DLD1 (cell line): ENCODE measurements at regions not wholly inside any gene's neighbourhood (a gene's known extent, or its start where the extent isn't known, plus 50 kb on each side); places are given as distances from the start of the nearest gene placed in this dataset.

ENCODE experiments used
- in situ Hi-C: cut with HindIII; loops from 2 replicates; pipeline ENCODE4 v1.10.0; 2017; ENCODE audit warnings: low sequenced_read_pairs

DNA sequence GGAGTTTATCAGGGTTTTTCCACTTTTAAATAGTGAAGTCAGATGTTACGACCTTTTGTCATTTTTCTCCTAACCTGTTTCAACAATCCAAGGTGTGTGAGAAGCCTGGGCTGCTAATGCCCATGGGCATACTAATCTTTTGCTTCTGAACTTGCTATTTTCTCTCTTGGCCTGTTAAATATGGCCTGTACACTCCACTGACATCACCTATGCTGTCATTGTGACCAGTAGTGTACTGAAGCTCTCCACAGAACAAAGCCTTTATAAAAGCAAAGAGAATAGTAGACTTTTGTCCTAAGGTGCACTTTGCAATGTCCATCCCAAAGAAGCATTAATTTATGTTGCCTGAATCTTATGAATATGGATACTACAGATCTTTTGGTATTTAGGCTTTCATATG, 1490.5 kb downstream of the STIM2 start:
- in situ Hi-C loops, result no loop called here

DNA sequence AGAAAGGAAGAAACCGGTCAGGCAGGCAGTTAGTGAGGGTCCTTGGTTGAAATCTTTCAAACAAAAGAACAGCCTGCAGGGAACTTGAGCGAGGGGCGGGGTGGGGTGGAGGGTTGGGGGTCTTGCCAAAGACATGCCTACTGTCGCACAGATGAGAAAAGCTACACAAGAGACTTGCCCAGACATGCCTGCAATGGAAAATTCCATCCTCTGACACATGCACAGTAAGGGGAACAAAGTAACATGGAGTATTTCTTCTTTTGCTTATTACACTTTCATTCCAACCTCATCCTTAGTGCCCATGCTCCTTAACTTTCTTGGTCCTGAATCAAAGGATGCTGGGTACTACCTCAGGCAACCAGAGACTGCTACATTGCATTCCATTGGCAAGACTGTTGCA, 1491.2 kb downstream of the STIM2 start:
- in situ Hi-C loops, result no loop called here

DNA sequence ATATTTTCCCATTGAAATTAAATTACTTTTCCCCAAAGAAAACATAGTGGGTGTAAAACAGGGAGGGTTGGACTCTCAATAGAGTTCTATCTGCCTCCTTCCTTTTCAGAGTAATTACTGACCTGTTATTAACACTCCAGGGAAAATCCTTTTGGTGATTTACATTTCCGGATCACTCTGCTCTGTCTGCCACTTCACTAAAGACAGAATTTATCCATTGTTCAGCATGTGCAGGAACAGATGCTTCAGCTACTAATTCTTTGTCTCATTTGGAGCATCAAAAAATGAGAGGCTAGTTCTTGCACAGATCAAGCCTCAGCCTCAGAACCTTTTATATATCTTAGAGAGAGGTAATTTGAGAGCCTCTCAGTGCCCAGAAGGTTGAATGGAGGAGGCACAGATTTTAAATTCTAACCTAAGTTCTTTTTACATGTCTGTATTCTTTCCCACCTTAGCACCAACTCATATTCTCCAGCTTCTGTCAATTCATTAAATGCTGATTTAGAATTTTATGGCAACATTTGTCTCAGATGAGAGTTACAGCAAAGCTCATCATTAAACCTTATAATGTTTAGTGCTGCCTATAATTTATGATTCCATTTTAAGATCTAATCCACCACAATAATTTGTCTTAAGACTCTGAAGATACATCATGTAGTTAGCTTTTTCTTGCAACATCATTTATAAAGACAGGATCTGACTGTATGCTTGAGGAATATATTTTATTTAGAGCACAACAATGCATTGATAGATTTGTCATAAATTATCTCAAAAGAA, 1494.4 kb downstream of the STIM2 start:
- in situ Hi-C loops, result no loop called here

DNA sequence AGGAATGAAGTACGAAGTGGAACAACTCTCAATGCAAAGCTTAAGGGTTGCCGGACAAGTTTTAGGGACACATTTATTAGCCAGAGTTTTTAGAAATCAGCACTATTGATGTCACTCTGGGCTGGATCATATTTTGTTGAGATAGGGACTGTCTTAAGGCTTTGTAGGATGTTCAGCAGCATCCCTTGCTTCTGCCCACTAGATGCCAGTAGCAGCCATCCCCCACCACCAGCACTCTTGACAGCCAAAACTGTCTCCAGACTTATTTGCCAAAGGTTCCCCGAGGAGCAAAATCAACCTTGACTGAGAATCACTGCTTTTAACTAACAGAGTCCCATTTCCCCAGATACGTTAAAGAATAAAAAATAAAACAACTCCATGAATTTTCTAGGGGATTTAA, 1497.3 kb downstream of the STIM2 start:
- in situ Hi-C loops, result no loop called here

DNA sequence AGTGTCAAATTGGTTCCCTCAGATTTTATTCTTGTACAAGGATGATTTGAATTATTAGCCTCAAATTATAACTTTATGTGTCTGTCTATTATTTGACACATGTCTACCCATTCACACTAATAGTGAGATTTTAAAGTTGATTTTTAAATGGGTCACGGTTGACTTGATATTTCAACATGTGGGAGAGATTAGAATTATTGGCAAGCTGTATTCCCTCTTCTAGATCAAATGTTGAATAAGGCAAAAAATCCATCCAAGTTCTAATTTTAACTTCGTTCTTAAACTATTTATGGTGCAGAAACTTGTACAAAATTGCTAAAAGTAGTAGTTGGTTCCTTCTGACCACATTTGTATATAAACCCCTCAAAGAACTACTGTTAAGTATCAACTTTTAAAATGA, 1498.0 kb downstream of the STIM2 start:
- in situ Hi-C loops, result no loop called here

DNA sequence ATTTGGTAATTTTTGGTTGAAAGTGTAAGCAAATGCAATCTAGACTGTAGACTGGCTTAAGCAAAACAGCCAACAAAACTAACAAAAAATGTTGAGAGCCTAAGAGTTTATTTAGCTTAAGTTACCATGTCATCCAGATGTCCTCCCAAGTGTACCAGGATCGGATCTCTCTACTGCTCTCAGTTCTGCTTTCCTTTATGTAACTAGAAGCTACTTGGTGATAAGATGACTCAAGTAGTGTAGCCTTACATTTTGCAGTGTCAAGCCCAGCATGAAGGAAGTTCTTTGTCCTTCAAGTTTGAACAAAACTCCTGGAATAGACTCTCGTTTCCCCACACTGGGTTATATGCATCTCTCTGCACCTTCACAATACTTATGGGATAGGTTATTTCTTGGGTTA, 1500.0 kb downstream of the STIM2 start:
- in situ Hi-C loops, result no loop called here

DNA sequence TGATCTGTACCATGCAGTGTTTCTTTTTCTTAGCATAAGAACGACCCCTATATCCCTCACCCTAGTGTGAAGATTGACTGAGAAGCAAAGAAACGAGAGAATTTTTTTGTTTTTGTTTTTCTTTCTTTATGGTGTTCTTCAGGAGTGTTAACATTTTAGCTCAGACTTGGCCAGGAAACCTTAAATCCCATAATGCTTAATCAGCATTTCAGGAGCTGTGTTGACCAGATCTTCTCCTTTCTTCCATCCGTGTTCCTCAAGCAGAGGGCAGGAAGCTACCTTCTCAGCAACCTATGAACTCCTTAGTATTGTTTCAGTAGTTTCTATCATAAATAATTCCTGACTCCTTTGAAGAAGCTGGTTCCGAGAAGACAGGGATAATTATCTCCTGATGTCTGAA, 1501.5 kb downstream of the STIM2 start:
- in situ Hi-C loops, result no loop called here

DNA sequence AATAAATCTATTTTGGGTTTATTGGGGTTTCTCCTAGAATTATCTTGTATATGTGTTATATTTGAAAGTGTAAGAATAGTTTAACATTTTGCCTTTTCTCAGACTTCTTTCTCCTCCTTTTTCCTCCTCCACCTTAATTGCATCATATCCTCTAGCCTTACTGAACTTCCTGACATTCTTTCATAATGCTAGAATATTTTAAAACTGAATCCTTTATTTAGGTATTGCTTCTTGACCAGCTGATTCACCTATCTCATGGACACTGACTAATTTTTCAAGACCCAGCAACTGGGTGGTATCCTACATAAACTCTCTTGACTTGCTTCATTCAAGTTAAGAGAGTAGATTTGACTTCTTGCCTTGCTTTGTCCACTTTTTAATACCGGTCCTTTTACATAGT, 1508.9 kb downstream of the STIM2 start:
- in situ Hi-C loops, result no loop called here

DNA sequence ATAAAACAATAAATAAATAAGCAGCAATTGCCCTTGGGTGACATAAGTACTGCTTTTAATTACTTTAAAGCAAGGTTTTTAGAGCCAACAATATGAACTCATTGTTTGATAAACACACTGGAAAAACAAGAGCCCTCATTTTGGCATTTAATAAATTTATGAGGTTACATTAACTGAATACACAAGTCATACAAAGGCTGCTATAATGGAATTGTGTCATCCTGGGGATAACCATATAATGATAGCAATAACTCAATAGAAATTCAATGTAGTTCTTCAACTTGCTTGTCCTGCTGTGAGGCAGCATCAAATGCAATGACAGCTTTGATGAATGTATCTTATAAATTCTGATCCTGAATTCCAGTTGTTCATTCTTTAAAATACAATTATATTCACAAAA, 1512.5 kb downstream of the STIM2 start:
- in situ Hi-C loops, result no loop called here

DNA sequence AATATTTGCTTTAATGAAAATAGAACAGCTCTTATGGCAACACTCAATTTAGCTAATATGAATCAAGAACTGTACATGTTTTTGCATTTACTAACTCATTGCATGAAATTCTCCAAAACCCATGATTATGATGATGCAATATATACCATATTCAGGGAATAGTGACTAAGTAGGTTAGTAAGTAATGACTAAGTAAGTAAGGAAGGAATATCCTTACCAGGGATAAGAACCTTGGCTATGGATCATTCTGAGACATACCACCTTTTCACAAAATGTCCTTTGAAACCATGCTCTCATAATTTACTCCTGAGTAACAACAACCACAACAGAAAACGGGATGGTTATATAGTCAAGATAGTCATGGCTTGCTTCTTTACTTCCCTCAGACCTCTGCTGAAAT, 1513.0 kb downstream of the STIM2 start:
- in situ Hi-C loops, result no loop called here

DNA sequence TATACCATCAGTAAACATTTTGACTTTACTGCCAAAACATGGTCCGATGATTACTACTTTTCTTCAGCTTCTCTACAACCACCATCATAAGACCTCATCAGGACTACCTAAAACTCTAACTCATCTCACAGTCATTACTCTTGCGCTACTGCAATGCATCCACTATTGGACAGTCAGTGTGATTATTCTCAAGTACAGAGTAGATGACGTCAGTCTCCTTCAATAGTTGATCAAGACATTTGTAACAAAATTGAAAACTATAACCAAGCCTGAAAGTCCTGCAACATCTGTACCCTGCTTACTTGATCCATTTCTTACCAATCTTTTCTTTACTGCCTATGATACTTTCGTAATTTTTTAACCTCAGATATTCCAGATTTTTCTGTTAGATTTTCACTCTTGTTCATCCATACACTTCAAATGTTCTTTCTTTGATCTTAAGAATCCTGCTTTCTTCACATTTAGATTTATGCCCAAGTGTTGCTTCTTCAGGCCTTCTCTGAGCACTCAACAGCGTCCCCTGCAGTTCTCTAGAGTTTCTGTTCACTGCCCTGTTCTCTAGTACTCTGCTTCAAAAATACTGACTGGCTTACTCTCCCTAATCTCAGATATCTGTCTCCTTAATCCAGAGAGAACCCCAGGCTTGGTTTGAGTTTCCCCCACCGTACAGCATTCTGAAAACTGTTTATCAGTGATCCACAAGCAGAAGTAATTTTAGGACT, 1517.6 kb downstream of the STIM2 start:
- in situ Hi-C loops, result no loop called here

DNA sequence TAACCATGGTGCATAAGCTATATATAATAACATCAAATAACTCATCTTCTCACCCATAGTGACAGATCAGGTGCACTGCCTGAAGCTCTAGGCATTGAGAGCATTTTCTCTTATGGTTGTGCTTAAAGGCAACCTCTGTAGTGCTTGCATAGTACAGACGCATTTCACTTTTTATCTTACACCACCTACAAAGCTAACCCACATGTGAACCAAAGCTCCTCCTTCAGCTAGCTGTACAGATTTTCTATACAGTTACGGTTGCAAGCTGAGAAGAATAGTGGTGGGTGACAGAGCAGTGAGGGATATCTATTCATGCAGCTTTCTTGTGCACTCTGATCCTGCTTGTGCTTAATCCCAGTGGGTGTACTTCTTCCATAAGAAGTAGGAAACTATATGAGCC, 1525.2 kb downstream of the STIM2 start:
- in situ Hi-C loops, result no loop called here

DNA sequence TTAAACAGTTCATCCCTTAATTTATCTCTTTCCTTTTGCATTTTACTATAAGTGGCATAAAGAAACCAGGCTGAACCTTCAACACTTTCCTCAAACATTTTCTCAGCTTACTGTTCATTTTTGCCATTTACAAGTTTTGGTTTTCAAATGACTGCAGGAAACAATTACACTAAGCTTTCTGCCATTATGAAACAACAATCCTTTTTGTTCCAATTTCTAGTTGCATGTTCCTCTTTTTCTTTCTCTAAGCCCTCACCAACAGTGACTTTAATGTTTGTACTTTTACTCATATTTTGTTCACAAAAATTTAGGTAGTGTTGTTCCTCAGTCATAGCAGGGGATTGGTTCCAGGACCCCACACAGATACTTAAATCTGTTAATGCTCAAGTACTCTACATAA, 1526.1 kb downstream of the STIM2 start:
- in situ Hi-C loops, result no loop called here

DNA sequence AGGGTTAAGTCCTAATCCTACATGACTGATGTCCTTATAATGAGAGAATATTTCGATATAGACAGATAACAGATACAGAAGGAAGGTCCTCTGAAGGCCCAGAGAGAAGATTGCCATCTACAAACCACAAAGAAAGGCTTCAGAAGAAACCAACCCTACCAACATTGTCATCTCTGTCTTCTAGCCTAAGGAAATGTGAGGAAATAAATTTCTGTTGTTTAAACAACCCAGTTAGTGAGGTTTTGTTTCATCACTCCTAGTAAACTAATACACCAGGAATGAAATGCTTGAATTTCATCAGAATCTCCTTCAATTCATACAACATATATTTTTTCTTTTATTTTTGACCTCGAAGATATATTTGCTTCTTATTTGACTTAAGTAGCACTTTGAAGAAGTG, 1527.8 kb downstream of the STIM2 start:
- in situ Hi-C loops, result no loop called here

DNA sequence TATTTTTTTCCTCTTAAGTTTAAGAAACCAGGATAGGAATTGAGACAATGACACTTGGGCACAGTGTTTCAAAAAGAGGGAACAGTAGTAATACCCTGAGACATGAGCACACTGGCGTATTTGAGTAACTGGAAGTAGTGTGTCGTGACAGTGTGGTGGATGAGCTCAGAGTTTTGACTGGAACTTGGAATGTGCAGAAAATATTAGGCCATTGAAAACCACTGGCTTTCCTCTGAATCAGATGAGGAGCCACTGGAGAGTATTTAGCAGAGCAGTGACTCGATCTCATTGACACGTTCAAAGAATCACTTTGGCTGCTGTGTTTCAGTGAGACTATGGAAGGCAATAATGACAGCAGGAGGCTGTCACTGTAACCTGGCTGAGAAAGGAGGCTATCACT, 1531.2 kb downstream of the STIM2 start:
- in situ Hi-C loops, result no loop called here

DNA sequence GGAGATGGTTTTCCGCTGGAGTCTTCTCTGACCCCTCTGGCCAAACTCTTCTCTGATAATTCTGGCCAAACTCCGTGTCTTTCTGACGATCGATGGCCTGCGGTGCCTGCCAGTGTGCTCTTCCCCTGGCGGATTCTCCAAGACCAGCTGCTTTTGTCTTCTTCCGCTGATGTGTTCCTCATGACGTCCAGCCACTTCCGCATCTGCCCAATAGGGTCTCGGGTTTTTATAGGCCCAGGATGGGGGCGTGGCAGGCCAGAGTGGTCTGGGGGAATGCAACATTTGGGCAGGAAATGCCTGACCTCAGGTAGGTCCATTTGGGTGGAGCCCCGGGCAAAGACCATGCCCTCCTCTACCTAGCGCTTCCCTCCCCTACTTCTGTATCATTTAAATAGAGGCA, 1542.1 kb downstream of the STIM2 start:
- in situ Hi-C loops, result no loop called here

DNA sequence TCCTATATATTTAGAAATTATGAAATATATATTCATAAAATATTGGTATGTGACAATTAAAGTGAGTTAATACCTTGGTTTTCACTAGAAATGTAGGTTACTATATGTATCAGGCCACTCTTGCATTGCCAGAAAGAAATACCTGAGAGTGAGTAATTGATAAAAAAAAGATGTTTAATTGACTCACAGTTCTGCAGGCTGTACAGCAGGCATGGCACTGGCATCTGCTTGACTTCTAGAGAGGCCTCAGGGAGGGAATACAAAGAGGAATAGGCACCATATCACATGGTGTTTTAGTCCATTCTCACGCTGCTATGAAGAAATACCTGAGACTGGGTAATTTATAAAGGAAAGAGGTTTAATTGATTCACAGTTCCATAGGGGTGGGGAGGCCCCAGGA, 1560.6 kb downstream of the STIM2 start:
- in situ Hi-C loops, result no loop called here

DNA sequence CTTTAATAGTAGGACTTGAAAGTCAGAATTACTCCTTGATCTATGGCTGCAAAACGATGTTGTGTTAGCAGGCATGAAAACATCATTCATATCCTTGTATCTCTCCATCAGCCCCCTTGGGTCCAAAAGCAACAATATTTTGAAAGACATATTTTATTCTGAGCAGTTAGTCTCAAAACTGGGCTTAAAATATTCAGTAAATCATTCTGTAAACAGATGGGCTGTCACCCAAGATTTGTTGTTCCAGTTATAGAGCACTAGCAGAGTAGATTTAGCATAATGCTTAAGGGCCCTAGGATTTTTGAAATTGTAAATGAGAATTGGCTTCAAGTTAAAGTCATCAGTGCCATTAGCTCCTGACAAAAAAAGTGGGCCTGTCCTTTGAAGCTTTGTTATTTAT, 1565.6 kb downstream of the STIM2 start:
- in situ Hi-C loops, result no loop called here

DNA sequence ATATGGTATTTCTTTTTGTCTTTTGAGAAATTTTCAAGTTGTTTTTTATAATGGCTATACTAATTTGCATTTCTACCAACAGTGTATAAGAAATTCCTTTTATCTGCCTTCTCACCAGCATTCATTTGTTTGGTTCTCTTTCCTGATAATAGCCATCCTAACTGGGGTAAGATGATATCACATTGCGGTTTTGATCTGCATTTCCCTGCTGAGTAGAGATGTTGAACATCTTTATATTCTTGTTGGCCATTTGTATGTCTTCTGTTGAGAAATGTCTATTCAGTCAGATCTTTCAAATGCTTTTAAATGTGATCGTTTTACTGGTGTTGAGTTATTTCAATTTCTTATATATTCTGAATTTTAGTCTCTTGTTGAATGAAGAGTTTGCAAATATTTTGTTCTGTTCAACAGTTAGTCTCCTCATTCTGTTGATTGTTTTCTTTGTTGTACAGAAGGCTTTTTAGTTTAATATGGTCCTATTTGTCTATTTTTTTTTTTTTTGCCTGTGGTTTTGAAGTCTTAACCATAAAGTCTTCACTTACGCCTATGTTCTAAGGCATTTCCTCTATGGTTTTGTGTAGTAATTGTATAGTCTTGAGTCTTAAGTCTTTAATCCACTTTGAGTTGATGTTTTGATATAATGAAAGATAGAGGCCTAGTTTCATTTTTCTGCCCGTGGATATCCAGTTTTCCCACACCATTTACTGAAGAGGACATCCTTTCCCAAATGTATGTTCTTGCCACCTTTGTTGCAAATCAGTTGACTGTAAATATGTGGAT, 1566.9 kb downstream of the STIM2 start:
- in situ Hi-C loops, result no loop called here

DNA sequence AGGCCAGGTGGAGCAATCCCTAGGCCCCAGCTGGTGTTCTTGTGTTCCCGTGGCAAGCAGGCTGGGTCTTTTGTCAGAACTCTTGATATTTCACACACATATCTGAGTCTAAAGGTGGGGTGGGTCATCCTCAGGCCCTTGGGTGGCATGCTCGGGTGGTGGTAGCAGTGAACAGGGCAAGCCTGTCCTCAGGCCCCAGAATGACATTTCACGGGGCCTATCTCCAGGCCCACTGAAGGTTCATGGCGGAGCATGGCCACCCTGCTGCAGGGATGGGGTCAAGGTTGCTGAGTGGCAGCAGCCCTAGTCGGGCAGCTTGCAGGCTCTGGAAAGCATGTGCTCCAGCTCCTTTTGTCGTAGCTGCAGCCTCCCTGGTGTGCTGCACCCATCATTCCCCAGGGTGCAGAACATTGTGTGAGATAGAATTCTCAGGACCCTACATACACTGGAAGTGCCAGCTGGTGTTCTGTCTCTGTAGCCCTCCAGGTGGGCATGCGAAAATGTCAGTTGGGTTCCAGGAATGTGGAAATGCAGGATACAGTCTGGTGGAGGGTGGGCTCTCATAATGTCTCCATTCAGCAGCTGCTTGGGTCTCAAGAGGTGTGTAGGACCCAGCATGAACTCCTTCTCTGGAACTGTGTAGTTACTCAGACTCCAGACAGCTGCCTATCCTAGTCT, 1571.8 kb downstream of the STIM2 start:
- in situ Hi-C loops, result no loop called here

DNA sequence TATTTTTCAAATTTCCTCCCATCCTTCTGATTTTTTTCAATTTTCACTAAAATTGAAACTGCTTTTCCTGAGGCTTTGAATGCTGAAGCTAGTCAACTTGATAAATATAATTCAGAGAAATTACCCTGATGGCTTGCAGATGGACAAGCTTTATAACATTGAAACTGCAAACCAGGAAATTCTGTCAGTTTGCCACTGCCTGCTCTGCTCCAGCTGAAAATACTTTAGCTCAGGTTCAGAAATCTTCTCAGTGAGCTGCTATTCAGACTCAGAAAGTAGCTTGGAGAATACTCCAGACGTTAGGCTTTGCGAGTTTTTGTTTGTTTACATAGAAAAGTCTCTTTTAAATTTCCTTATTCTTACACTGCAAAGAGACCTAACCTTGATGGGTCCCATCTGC, 1574.7 kb downstream of the STIM2 start:
- in situ Hi-C loops, result no loop called here
